ENCODE measurements at regions not wholly inside any gene's neighbourhood (a gene's known extent, or its start where the extent isn't known, plus 50 kb on each side); places are given as distances from the start of the nearest gene placed in this dataset.

DNA sequence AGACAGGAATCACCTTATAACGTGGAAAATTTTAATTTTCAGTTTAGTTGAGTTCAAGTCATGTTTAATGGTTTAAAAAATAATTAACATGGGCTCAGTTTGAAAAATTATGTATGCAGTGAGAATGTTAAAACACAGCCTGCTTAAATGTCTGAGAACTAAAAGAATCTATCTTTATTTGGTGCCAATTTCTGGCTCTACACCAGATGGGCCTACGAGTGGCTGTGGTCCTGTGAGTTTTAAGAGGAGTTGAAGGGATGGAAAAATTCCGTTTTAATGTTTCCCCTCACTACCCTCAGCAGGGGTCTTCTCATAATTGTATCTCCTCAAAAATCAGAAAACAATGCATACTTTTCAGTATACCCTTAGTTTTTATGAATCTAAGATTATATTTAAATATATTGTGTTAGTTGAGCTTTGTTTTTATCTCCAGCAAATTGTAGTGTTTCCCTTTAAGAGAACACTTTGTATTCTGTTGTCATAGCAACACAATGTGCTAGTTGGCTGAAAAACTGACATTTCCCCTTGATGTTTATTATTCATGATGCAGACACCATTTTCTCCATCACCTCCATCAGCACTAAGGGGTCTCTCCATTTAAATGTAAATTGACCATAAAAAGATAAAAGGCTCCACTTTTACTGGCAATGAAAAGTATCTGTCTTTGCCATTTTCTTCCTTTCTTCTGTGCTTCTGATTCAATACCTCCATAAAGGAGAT is 393.5 kb upstream of the GRIA3 start:
- H3K4me3 ChIP-seq, result no peak overlapping the region
- TF ChIP-seq POLR2A (IDR thresholded peaks at IDR 0.05), result no peak
- no peak for TF ChIP-seq CTCF (IDR thresholded peaks at IDR 0.05)
- H3K27ac ChIP-seq, result no peak overlapping the region
- H3K27me3 ChIP-seq, result no peaks in the 10 kb centered on the region
- DNase-seq (no peak), ATAC-seq (no peak)
- no peaks in the 10 kb centered on the region for H3K4me1 ChIP-seq
- intact Hi-C loops (cut with DNase I), result no loop called here
- H3K9me3 ChIP-seq, result no peaks in the 10 kb centered on the region
- H3K36me3 ChIP-seq, result no peaks in the 10 kb centered on the region
- WGBS (ENCODE audit: insufficient coverage, low coverage, low lambda C conversion rate, missing lambda C conversion rate), result 33% methylated on average over 3 of the region's 3 CpGs

- DNase-seq, result no peak
- intact Hi-C loops (cut with DNase I), result no loop called here
- Histone ChIP-seq H3K4me3 (no peak overlapping the region), H3K9me3 (no peaks in the 10 kb centered on the region), H3K27ac (no peak overlapping the region), H3K36me3 (no peaks in the 10 kb centered on the region), H3K27me3 (no peaks in the 10 kb centered on the region), H3K4me1 (no peaks in the 10 kb centered on the region)
- no peak for ATAC-seq
- 37% methylated on average over 4 of the region's 4 CpGs for WGBS (ENCODE audit: insufficient coverage, low coverage, low lambda C conversion rate, missing lambda C conversion rate)
- TF ChIP-seq CTCF (IDR thresholded peaks at IDR 0.05) (no peak), POLR2A (IDR thresholded peaks at IDR 0.05) (no peak)
These were observed 370.2 kb upstream of the GRIA3 start for GRCh38 chrX:122813876-122814275.

DNA sequence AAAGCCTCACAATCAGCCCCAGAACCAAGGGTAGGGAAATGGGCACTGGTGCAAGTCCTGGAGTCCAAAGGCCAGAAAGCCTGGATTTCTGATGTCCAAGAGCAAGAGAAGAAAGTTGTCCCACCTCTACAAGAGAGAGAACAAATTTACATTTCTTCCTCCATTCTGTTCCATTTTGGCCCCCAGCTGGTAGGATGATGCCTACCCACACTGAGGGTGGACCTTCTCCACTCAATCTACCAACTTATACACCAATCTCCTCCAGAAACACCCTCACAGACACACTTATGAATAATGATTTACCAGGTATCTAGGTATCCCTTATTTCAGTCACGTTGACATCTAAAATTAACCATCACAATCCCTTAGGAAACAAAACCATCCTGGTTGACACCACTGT is 367.8 kb upstream of the GRIA3 start:
- intact Hi-C loops (cut with DNase I), result no loop called here
- Histone ChIP-seq H3K4me3 (no peak overlapping the region), H3K27ac (no peak overlapping the region), H3K27me3 (no peaks in the 10 kb centered on the region), H3K4me1 (no peaks in the 10 kb centered on the region), H3K9me3 (no peaks in the 10 kb centered on the region), H3K36me3 (no peaks in the 10 kb centered on the region)
- 16% methylated on average over 1 of the region's 1 CpG for WGBS (ENCODE audit: insufficient coverage, low coverage, low lambda C conversion rate, missing lambda C conversion rate)
- DNase-seq (no peak), ATAC-seq (no peak)
- TF ChIP-seq CTCF (IDR thresholded peaks at IDR 0.05) (no peak), POLR2A (IDR thresholded peaks at IDR 0.05) (no peak)

DNA sequence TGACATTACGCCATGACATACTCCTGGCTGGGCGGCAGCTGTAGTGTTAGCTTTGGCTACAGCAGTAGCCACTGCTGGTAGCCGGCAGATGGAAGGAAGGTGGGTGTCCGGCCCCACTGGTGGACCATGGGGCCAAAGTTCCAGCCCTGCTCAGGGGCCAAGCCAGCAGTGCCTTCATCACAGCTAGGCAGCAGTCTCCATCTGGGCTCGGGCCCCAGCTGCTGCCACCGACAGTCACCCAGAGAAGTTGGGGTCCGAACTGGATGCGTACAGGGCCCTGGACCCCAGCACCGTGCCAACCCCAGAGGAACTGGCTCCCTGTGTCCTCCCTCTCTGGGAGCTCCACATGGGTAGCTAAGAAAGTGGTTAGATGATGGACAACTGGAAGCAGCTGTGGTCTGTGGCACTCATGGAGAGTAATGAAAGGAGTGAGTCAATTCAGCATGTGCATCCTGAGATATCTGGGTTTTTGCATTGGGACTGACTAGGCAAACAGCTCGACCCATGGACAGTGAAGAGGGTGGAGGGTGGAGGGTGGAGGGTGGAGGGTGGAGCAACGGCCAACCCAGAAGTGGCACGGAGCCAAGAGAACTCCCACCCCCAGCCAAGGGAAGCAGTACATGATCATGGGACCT is 366.6 kb upstream of the GRIA3 start:
- Histone ChIP-seq H3K27me3 (no peaks in the 10 kb centered on the region), H3K9me3 (no peaks in the 10 kb centered on the region), H3K4me3 (no peak overlapping the region), H3K27ac (no peak overlapping the region), H3K36me3 (no peaks in the 10 kb centered on the region), H3K4me1 (no peaks in the 10 kb centered on the region)
- intact Hi-C loops (cut with DNase I), result no loop called here
- no peak for TF ChIP-seq POLR2A (IDR thresholded peaks at IDR 0.05)
- no peak for TF ChIP-seq CTCF (IDR thresholded peaks at IDR 0.05)
- DNase-seq (no peak), ATAC-seq (no peak)
- WGBS (ENCODE audit: insufficient coverage, low coverage, low lambda C conversion rate, missing lambda C conversion rate), result 70% methylated on average over 3 of the region's 12 CpGs
